KMS-11 (cell line): ENCODE measurements at regions not wholly inside any gene's neighbourhood (a gene's known extent, or its start where the extent isn't known, plus 50 kb on each side); places are given as distances from the start of the nearest gene placed in this dataset.

Experiments
- H2AFZ ChIP-seq: fragments of 200-600 bp; sonication (generic); 2 replicates; pipeline ENCODE4 v1.6.1; 2016; ENCODE audit warnings: antibody characterized with exemption, mixed run types, low read depth
- H3K27ac ChIP-seq: fragments of 200-600 bp; sonication (generic); 2 replicates; pipeline ENCODE4 v1.6.1; 2016; ENCODE audit warnings: mild to moderate bottlenecking, mixed run types
- H3K27me3 ChIP-seq: fragments of 200-600 bp; sonication (generic); 2 replicates; pipeline ENCODE4 v1.6.1; 2017; ENCODE audit warnings: mild to moderate bottlenecking, low read depth, mixed run types, moderate library complexity; ENCODE audit not compliant: insufficient read depth
- H3K36me3 ChIP-seq: fragments of 200-600 bp; sonication (generic); 2 replicates; pipeline ENCODE4 v1.6.1; 2017; ENCODE audit warnings: mild to moderate bottlenecking, mixed run types; ENCODE audit not compliant: insufficient read depth
- H3K4me1 ChIP-seq: fragments of 200-600 bp; sonication (generic); 2 replicates; pipeline ENCODE4 v1.6.1; 2016; ENCODE audit warnings: mild to moderate bottlenecking, low read depth, mixed run types; ENCODE audit not compliant: poor library complexity, severe bottlenecking
- H3K4me2 ChIP-seq: fragments of 200-600 bp; sonication (generic); 2 replicates; pipeline ENCODE4 v1.7.0; 2016; ENCODE audit warnings: mild to moderate bottlenecking, mixed run types
- H3K4me3 ChIP-seq: fragments of 200-600 bp; sonication (generic); IDR thresholded peaks from 2 replicates; pipeline ENCODE4 v1.6.1; 2017; ENCODE audit warnings: low read depth, low read length, mixed read lengths; ENCODE audit not compliant: insufficient read depth
- H3K79me2 ChIP-seq: fragments of 200-600 bp; sonication (generic); 2 replicates; pipeline ENCODE4 v1.6.1; 2016; ENCODE audit warnings: low read depth, mixed run types; ENCODE audit not compliant: insufficient read depth
- H3K9ac ChIP-seq: fragments of 200-600 bp; sonication (generic); 2 replicates; pipeline ENCODE4 v1.6.1; 2016; ENCODE audit warnings: mild to moderate bottlenecking, mixed run types
- H4K20me1 ChIP-seq: fragments of 200-600 bp; sonication (generic); 2 replicates; pipeline ENCODE4 v1.6.1; 2016; ENCODE audit warnings: mild to moderate bottlenecking, mixed run types; ENCODE audit not compliant: insufficient read depth
- TF ChIP-seq, protein P1 (sequence below): fragments of 200-600 bp; sonication (generic); conservative IDR thresholded peaks from 2 replicates; pipeline ENCODE4 v1.6.1; 2017; ENCODE audit warnings: low read depth, mild to moderate bottlenecking, antibody characterized with exemption, low read length, moderate library complexity, mixed read lengths

DNA sequence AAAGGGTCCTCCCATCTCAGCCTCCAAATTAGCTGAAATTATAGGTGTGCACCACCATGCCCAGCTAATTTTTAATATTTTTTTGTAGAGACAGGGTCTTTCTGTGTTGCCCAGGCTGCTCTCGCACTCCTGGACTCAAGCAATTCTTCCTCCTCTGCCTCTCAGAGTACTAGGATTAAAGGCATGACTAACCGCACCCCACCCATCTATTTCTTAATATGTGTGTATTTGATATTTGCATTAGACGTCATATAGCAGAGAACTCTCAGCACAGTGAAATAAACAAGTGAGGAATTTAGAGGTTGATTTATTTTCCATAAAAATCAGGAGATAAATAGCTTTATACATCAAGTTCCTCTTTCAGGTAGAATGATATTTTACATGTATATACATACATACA lies 213.5 kb downstream of the FSIP2 start:
- Histone ChIP-seq H2AFZ (no peak overlapping the region), H3K27ac (no peak overlapping the region), H3K36me3 (no peaks in the 10 kb centered on the region), H3K4me1 (no peaks in the 10 kb centered on the region), H4K20me1 (no peaks in the 10 kb centered on the region), H3K9ac (no peak overlapping the region), H3K79me2 (no peaks in the 10 kb centered on the region), H3K4me3 (no peak overlapping the region), H3K4me2 (no peak overlapping the region), H3K27me3 (no peaks in the 10 kb centered on the region)
- TF ChIP-seq, protein P1, sequence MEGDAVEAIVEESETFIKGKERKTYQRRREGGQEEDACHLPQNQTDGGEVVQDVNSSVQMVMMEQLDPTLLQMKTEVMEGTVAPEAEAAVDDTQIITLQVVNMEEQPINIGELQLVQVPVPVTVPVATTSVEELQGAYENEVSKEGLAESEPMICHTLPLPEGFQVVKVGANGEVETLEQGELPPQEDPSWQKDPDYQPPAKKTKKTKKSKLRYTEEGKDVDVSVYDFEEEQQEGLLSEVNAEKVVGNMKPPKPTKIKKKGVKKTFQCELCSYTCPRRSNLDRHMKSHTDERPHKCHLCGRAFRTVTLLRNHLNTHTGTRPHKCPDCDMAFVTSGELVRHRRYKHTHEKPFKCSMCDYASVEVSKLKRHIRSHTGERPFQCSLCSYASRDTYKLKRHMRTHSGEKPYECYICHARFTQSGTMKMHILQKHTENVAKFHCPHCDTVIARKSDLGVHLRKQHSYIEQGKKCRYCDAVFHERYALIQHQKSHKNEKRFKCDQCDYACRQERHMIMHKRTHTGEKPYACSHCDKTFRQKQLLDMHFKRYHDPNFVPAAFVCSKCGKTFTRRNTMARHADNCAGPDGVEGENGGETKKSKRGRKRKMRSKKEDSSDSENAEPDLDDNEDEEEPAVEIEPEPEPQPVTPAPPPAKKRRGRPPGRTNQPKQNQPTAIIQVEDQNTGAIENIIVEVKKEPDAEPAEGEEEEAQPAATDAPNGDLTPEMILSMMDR = no peak

- Histone ChIP-seq H3K27ac (no peak overlapping the region), H3K27me3 (no peaks in the 10 kb centered on the region), H3K36me3 (no peaks in the 10 kb centered on the region), H4K20me1 (no peaks in the 10 kb centered on the region), H3K4me2 (no peak overlapping the region), H3K4me1 (no peaks in the 10 kb centered on the region), H3K4me3 (no peak overlapping the region), H3K9ac (no peak overlapping the region), H3K79me2 (no peaks in the 10 kb centered on the region), H2AFZ (no peak overlapping the region)
- TF ChIP-seq, protein P1 = no peak
These were observed 215.8 kb downstream of the FSIP2 start for GRCh38 chr2:185954389-185954788.

DNA sequence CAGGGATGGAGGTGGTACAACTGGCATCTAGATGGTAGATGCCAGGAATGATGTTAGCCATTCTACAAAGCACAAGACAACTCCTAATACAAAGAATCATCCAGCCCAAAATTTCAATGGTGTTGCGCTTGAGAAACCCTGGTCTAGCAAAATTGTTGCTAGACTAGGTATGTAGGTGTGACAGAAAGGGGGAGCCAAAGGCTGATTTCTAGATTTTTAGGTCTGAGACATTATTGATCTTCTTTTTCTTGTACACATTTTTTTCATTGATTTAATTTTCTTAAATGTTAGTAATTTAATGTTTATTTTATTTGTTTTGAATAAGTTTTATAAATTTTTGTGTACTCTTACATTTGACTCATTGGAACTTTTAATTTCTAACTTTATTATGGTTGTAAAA lies 216.4 kb downstream of the FSIP2 start:
- Histone ChIP-seq H3K4me2 (no peak overlapping the region), H2AFZ (no peak overlapping the region), H3K27ac (no peak overlapping the region), H3K27me3 (no peaks in the 10 kb centered on the region), H3K9ac (no peak overlapping the region), H3K36me3 (no peaks in the 10 kb centered on the region), H3K79me2 (no peaks in the 10 kb centered on the region), H3K4me3 (no peak overlapping the region), H4K20me1 (no peaks in the 10 kb centered on the region), H3K4me1 (no peaks in the 10 kb centered on the region)
- TF ChIP-seq, protein P1 = no peak

DNA sequence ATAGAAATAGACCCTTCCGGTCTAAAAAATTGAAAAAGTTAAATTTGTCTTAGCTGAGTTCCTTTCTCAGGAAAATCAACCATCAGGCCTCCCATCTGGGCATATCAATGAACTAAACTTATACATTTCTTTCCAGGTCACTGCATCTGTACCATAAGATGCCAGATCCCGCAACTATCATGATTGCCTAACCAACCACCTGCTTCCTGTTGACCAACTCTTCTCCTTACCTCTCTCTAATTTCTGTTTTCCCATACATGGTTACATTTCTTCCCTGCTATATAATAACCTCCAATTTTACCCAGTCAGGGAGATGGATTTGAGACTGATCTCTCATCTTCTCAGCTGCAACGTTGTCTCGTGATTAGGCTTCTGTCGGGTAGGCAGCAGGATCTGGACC lies 228.7 kb downstream of the FSIP2 start:
- Histone ChIP-seq H3K4me3 (no peak overlapping the region), H3K4me2 (no peak overlapping the region), H3K36me3 (no peaks in the 10 kb centered on the region), H4K20me1 (no peaks in the 10 kb centered on the region), H3K79me2 (no peaks in the 10 kb centered on the region), H2AFZ (no peak overlapping the region), H3K27ac (no peak overlapping the region), H3K9ac (no peak overlapping the region), H3K27me3 (no peaks in the 10 kb centered on the region), H3K4me1 (no peaks in the 10 kb centered on the region)
- TF ChIP-seq, protein P1 = no peak
